Chondrocyte (in vitro differentiated cells): ENCODE measurements at regions not wholly inside any gene's neighbourhood (a gene's known extent, or its start where the extent isn't known, plus 50 kb on each side); places are given as distances from the start of the nearest gene placed in this dataset.

Experiments
- DNase-seq: peaks from one replicate; pipeline ENCODE4 v3.0.0; 2021; ENCODE audit warnings: mixed read lengths, low spot score
- H3K27ac Mint-ChIP-seq: one replicate; pipeline ENCODE4 v1.8.0; 2021; ENCODE audit warnings: mild to moderate bottlenecking, moderate library complexity, mixed read lengths; ENCODE audit not compliant: unreplicated experiment
- H3K27me3 Mint-ChIP-seq: 2 replicates; pipeline ENCODE4 v1.8.0; 2021; ENCODE audit warnings: low read depth, mixed read lengths
- H3K36me3 Mint-ChIP-seq: 2 replicates; pipeline ENCODE4 v1.8.0; 2021; ENCODE audit warnings: low read depth, mixed read lengths
- H3K4me1 Mint-ChIP-seq: 2 replicates; pipeline ENCODE4 v1.8.0; 2021; ENCODE audit warnings: low read depth, mild to moderate bottlenecking, mixed read lengths
- H3K4me3 Mint-ChIP-seq: one replicate; pipeline ENCODE4 v1.8.0; 2021; ENCODE audit warnings: mild to moderate bottlenecking, moderate library complexity, mixed read lengths; ENCODE audit not compliant: unreplicated experiment
- H3K9me3 Mint-ChIP-seq: 2 replicates; pipeline ENCODE4 v1.8.0; 2021; ENCODE audit warnings: low read depth, mixed read lengths
- TF ChIP-seq, protein P1 (sequence below): fragments of 200-600 bp; sonication (generic); IDR thresholded peaks from 2 replicates; pipeline ENCODE4 v1.5.0; 2021; ENCODE audit warnings: antibody characterized with exemption, mild to moderate bottlenecking, moderate library complexity

DNA sequence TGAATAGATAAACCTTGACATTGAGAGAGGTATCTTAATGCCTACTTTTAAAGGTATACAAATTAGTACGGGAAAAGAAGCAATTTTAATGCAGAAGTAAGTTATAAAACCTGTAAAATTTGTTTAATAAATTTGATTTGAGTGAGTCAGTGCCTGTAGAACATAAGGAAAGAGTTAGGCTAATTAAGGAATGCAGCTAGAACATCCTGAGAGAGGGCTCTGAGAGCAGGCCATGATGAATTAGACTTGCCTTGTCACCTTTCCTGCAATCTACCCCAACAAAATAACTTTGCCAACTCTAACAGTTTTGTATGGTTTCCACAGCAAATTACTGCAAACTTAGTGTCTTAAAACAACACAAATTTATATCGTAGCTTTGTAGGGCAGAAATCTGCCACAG is 700.8 kb downstream of the RFPL4B start:
- TF ChIP-seq, protein P1, sequence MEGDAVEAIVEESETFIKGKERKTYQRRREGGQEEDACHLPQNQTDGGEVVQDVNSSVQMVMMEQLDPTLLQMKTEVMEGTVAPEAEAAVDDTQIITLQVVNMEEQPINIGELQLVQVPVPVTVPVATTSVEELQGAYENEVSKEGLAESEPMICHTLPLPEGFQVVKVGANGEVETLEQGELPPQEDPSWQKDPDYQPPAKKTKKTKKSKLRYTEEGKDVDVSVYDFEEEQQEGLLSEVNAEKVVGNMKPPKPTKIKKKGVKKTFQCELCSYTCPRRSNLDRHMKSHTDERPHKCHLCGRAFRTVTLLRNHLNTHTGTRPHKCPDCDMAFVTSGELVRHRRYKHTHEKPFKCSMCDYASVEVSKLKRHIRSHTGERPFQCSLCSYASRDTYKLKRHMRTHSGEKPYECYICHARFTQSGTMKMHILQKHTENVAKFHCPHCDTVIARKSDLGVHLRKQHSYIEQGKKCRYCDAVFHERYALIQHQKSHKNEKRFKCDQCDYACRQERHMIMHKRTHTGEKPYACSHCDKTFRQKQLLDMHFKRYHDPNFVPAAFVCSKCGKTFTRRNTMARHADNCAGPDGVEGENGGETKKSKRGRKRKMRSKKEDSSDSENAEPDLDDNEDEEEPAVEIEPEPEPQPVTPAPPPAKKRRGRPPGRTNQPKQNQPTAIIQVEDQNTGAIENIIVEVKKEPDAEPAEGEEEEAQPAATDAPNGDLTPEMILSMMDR, result no peak
- Mint-ChIP-seq H3K27me3 (no peaks in the 10 kb centered on the region), H3K9me3 (no peaks in the 10 kb centered on the region), H3K27ac (no peak overlapping the region), H3K4me3 (no peak overlapping the region), H3K36me3 (no peaks in the 10 kb centered on the region), H3K4me1 (peaks cover 49% of the 10 kb centered on the region)
- DNase-seq, result no peak

DNA sequence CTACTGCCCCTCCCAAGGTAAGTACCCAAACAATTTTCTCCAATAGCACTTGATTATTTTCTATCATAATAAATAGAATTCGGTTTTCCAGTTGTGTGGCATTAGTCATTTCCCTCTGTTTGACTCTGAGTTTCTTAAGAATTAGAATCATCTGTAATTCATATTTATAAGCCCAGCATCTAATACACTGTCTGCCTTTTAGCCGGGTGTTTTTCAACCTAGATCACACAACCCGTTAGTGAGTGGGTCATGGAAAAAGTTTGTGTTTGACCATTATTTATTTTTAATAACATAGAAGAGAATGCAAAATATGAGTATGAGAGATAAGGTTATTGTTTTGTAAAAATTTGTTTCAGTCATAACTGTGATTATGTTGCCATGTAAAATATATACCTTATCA is 701.6 kb downstream of the RFPL4B start:
- TF ChIP-seq, protein P1, result no peak
- Mint-ChIP-seq H3K27ac (peak overlapping the region; percentile 57), H3K4me3 (no peak overlapping the region), H3K4me1 (peaks cover 49% of the 10 kb centered on the region), H3K27me3 (no peaks in the 10 kb centered on the region), H3K36me3 (no peaks in the 10 kb centered on the region), H3K9me3 (no peaks in the 10 kb centered on the region)
- no peak for DNase-seq

DNA sequence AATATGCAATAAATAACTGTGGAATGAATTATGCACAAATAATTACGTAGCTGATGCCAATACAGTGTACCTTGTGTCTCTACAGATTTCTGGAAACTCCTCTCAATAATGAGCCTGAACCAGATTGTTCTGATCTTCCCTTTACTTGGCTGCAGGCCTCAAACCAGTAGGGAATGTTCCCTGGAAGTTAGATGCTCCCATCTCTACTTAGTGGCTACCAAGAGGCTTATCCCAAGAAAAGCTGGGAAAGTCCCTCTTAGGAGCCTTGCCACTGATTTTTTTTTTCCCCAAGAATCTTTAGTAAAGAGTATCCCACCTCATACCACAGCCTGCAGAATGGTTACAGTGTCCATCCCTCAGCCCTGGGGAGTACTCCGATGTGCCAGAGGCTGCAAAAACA is 702.1 kb downstream of the RFPL4B start:
- Mint-ChIP-seq H3K36me3 (no peaks in the 10 kb centered on the region), H3K4me1 (peaks cover 49% of the 10 kb centered on the region), H3K27ac (peak overlapping the region; percentile 65), H3K9me3 (no peaks in the 10 kb centered on the region), H3K4me3 (no peak overlapping the region), H3K27me3 (no peaks in the 10 kb centered on the region)
- DNase-seq, result no peak
- TF ChIP-seq, protein P1, result no peak

DNA sequence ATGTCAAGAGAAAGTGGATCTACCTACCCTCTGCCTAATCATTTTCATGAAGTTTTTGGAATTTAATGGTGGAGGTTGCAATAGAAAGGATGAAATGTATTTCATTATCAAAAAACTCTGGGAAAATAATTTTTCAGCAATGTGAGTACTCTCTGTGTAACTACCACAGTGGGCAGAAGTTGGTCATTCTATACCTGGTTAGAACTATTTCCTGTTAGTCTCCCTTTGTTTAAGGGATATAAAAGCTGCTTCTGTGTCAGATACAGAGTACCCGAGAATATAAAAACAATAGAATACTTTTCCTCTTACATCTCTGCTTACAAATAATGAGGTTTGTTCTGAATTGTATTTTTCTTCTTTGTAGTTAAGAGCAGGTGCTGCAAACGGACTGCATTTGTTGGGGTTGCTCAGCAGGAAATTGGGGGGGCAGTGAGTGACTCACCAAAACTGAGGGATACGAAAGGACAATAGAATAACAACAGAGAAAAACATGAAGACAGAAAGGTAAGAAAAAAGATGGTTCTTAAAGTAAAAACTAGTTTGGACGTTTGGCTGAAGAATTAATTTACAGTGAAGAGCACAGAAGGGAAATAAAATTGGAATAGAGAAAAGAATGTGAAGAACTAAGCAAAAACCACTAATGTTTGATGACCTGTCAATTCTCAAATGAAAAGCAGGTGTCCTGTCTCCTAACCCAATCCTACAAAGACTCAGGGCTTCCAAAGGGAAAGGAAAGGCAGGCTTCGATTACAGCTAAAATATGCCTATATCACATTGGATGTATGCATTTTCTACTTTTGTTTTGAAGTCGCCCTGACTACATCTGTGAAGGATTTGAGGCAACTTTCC is 703.1 kb downstream of the RFPL4B start:
- peak overlapping the region; percentile 45 for H3K27ac Mint-ChIP-seq
- DNase-seq, result no peak
- TF ChIP-seq, protein P1, result no peak
- H3K36me3 Mint-ChIP-seq, result no peaks in the 10 kb centered on the region
- peak overlapping the region; percentile 23 for H3K4me3 Mint-ChIP-seq
- no peaks in the 10 kb centered on the region for H3K9me3 Mint-ChIP-seq
- H3K4me1 Mint-ChIP-seq, result peaks cover 49% of the 10 kb centered on the region
- H3K27me3 Mint-ChIP-seq, result no peaks in the 10 kb centered on the region

DNA sequence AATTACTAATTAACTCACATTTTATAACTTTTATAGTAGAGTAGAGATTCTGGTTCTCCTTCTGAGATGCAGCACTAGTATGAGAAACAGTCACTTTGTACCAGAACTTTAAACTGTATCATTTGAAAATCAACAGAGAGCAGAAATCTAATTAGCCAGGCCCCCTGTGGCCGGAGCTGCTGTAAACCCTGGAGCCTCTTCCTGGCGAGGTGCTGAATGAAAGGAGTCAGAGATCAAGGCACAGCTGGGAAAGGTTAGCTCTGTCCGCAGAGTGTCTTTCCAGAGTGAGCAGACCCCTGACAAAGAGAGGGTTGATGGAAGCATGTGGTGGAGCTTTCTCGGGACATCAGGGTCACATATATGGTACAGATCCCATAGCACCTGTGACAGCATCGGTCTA is 703.8 kb downstream of the RFPL4B start:
- TF ChIP-seq, protein P1, result no peak
- Mint-ChIP-seq H3K27me3 (no peaks in the 10 kb centered on the region), H3K9me3 (peaks cover 3% of the 10 kb centered on the region), H3K4me3 (no peak overlapping the region), H3K4me1 (peaks cover 49% of the 10 kb centered on the region), H3K36me3 (no peaks in the 10 kb centered on the region), H3K27ac (peak overlapping the region; percentile 74)
- DNase-seq, result no peak
